Activated CD8-positive, alpha-beta T cell treated with anti-CD3 and anti-CD28 coated beads for 36 hours (primary cell): ENCODE measurements at regions not wholly inside any gene's neighbourhood (a gene's known extent, or its start where the extent isn't known, plus 50 kb on each side); places are given as distances from the start of the nearest gene placed in this dataset.

Source experiments
- ATAC-seq: fragments of 200-7000 bp; cut with Tn5 transposase; one replicate; pipeline ENCODE4 v1.10.0; 2021; ENCODE audit warnings: mild to moderate bottlenecking, moderate library complexity
- CTCF ChIA-PET: fragments of 350-600 bp; sonication (Branson Sonifier 250); formaldehyde crosslinking; loops from one replicate; lab custom pipeline; 2021; ENCODE audit warnings: antibody characterized with exemption; lab: Charles Lee
- POLR2A ChIA-PET: fragments of 350-600 bp; sonication (Branson Sonifier 250); formaldehyde crosslinking; loops from one replicate; lab custom pipeline; 2021; ENCODE audit warnings: antibody characterized with exemption; lab: Charles Lee
- DNase-seq: peaks from one replicate; pipeline ENCODE4 v3.0.0-alpha.2; 2020
- H3K27ac Mint-ChIP-seq: one replicate; pipeline ENCODE4 v1.8.0; 2021; ENCODE audit warnings: mild to moderate bottlenecking, mixed read lengths
- H3K27me3 Mint-ChIP-seq: one replicate; pipeline ENCODE4 v1.8.0; 2021; ENCODE audit warnings: mixed read lengths
- H3K36me3 Mint-ChIP-seq: one replicate; pipeline ENCODE4 v1.8.0; 2021; ENCODE audit warnings: low read depth, mixed read lengths
- H3K4me1 Mint-ChIP-seq: one replicate; pipeline ENCODE4 v1.8.0; 2021; ENCODE audit warnings: low read depth, mixed read lengths
- H3K4me3 Mint-ChIP-seq: one replicate; pipeline ENCODE4 v1.8.0; 2021; ENCODE audit warnings: mild to moderate bottlenecking, moderate library complexity, mixed read lengths
- H3K9me3 Mint-ChIP-seq: one replicate; pipeline ENCODE4 v1.8.0; 2021; ENCODE audit warnings: mixed read lengths
- intact Hi-C: fragments of 100-400 bp; cut with micrococcal nuclease; formaldehyde crosslinking; loops from one replicate; pipeline ENCODE4 v1.10.0; 2022
- TF ChIP-seq, protein P1 (sequence below): fragments of 200-600 bp; IDR thresholded peaks from one replicate; pipeline ENCODE4 v1.8.0; 2022; ENCODE audit warnings: antibody characterized with exemption, mild to moderate bottlenecking

DNA sequence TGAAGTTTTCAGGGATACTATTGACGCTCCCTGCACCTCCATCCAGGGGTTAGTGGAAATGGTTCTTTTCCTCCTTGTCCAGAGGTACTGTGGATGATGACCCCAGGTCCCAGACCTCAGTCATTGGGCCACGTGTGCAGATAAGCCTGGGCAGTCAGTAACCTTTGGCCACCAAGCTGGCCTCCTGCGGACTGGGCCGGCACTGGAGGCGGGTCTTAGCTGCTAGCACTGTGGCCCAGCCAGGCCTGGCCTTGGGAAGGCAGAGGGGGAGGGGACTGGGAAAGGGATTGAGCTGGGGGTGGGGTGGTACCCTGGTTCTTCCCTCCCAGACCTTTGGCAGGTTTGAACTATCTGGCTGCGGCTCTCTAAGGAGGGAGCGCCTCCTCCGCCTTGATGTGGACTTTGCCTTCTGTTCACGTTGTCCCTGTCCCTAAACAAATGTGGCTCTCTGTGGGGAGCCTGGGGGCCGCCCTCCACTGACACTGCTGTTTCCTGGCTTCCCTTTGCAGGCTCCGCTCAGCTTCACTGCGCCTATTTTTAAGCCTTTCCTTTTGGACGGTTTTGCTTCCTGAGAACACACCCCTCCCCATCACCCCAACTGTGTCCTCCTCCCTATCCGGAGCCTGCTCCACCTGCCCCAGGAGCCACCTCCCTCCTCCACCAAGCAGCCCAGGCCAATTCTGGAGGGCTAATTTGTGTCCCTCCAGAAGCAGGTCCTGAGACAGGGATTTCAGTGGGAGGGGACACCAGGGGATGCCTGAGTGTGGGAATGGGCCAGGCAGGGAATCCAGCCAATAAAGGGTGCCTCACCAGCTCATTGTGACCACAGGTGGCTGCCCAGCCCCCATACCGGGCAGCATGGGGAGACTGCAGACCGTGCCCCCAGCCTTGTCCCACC is 251.9 kb downstream of the SEC14L1 start:
- DNase-seq, result no peak
- CTCF ChIA-PET, result interaction anchor here (1.4 to 5.1 kb wide), 4 partner anchors 8 to 61 kb away, joined by 3 to 64 read pairs (median 4); no protein-coding TSS in a partner anchor
- Mint-ChIP-seq H3K27me3 (no peaks in the 10 kb centered on the region), H3K4me3 (peak overlapping the region; percentile 81), H3K36me3 (peaks cover 7% of the 10 kb centered on the region), H3K27ac (peak overlapping the region; percentile 85), H3K4me1 (peaks cover 64% of the 10 kb centered on the region), H3K9me3 (no peaks in the 10 kb centered on the region)
- TF ChIP-seq, protein P1, sequence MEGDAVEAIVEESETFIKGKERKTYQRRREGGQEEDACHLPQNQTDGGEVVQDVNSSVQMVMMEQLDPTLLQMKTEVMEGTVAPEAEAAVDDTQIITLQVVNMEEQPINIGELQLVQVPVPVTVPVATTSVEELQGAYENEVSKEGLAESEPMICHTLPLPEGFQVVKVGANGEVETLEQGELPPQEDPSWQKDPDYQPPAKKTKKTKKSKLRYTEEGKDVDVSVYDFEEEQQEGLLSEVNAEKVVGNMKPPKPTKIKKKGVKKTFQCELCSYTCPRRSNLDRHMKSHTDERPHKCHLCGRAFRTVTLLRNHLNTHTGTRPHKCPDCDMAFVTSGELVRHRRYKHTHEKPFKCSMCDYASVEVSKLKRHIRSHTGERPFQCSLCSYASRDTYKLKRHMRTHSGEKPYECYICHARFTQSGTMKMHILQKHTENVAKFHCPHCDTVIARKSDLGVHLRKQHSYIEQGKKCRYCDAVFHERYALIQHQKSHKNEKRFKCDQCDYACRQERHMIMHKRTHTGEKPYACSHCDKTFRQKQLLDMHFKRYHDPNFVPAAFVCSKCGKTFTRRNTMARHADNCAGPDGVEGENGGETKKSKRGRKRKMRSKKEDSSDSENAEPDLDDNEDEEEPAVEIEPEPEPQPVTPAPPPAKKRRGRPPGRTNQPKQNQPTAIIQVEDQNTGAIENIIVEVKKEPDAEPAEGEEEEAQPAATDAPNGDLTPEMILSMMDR, result no peak
- intact Hi-C loops, result no loop called here
- ATAC-seq, result no peak
- POLR2A ChIA-PET, result interaction anchor here (1.0 to 3.2 kb wide), 6 partner anchors 13 to 62 kb away, joined by 3 to 11 read pairs (median 4); no protein-coding TSS in a partner anchor

DNA sequence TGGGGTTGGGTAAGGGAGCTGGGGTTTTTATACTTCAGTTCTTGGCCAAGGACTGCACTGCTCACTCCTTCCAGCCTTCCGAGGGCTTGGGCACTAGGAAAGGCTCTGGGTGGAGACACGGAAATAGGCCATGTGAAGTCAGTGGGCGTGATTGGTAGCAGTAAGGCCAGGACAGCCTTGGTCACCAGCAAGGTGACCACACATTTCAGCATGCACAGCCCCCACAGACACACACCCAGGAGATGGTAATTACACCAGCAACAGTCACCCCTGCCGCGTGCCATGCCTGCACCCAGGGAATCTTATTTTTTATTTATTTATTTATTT is 252.5 kb downstream of the SEC14L1 start:
- POLR2A ChIA-PET, result interaction anchor here (0.6 to 3.2 kb wide), 6 partner anchors 12 to 99 kb away, joined by 3 to 11 read pairs (median 4); no protein-coding TSS in a partner anchor

DNA sequence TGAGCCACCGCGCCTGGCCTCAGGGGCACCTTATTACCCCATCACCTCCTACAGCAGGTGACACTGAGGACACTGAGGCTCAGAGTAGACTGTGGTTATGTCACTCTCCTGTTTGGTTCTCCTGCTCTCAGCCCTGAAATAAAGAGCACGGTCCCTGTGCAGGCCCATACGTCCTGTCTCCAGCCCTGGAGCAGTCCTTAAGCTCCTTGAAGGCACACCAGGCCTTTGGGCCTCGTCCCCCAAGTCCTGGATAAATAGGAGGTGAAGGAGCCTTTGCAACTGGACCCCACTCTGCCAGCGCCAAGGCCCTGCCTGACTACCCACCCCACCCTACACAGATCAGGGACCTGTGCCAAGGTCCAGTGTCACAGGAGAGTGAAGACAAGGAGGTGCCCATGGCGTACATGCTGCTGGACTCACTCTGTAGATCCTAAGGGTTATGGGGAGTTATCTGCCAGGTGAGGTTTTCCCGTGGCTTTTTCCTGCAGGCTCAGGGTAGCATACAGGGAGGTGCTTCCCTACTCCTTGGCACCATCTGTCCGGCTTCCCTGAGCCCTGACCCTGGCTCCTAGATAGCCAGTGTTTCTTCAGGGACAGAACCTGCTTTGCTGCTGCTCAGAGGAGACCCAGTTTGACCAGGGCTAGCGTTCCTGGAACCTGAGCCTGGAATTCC is 253.2 kb downstream of the SEC14L1 start:
- POLR2A ChIA-PET, result interaction anchor here (0.6 to 2.0 kb wide), 4 partner anchors 11 to 98 kb away, joined by 3 to 7 read pairs (median 4); no protein-coding TSS in a partner anchor
- ATAC-seq (no peak), DNase-seq (no peak)
- no peak overlapping the region for H3K4me3 Mint-ChIP-seq
- H3K9me3 Mint-ChIP-seq, result no peaks in the 10 kb centered on the region
- TF ChIP-seq, protein P1, result no peak
- intact Hi-C loops, result no loop called here
- H3K36me3 Mint-ChIP-seq, result peaks cover 7% of the 10 kb centered on the region
- H3K27ac Mint-ChIP-seq, result peak overlapping the region; percentile 38
- H3K4me1 Mint-ChIP-seq, result peaks cover 63% of the 10 kb centered on the region
- CTCF ChIA-PET, result interaction anchor here (1.4 kb wide), 1 partner anchor 50 kb away, joined by 3 read pairs; no protein-coding TSS in a partner anchor
- no peaks in the 10 kb centered on the region for H3K27me3 Mint-ChIP-seq

More for the DNA sequence above, 252.5 kb downstream of the SEC14L1 start:
- DNase-seq (no peak), ATAC-seq (no peak)
- intact Hi-C loops, result no loop called here
- Mint-ChIP-seq H3K27ac (peak overlapping the region; percentile 55), H3K4me3 (no peak overlapping the region), H3K27me3 (no peaks in the 10 kb centered on the region), H3K36me3 (peaks cover 7% of the 10 kb centered on the region), H3K4me1 (peaks cover 63% of the 10 kb centered on the region), H3K9me3 (no peaks in the 10 kb centered on the region)
- CTCF ChIA-PET, result interaction anchor here (1.5 to 1.6 kb wide), 2 partner anchors 13 to 17 kb away, joined by 3 to 5 read pairs; no protein-coding TSS in a partner anchor
- TF ChIP-seq, protein P1, result no peak

DNA sequence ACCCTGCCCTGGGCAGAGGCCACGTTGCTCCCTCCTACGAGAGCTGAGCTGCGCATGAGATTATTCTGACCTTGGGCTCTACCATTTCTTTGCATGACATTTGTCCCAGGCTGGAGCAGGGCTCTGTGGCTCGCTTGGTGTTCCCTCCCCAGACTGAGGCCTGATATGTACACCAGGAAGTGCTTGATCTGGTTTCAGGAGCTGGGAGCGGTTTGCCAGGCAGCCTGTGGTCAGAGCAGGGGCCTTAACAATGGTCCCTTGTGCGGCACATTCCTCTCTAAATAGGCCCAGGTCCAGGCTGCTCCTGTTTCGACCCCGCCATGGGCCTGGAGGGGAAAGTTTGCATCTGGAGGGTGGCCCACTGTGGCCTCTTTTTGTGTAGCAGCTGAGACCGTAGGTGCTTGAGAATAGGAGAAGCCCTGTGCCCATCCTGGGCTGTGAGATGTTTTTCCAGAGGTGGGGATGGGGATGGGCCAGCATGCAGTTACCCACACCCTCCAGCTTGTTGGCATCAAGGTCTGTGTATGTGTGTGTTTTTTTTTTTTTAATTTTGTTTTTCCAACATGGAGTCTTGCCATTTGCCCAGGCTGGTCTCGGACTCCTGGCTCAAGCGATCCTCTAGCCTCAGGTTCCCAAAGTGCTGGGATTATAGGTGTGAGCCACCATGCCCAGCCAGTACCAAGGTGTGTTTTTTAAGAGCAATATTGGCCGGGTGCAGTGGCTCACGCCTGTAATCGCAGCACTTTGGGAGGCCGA is 253.9 kb downstream of the SEC14L1 start:
- no peaks in the 10 kb centered on the region for H3K9me3 Mint-ChIP-seq
- no peak for ATAC-seq
- POLR2A ChIA-PET, result interaction anchor here (1.0 to 2.0 kb wide), 3 partner anchors 11 to 97 kb away, joined by 3 to 7 read pairs (median 4); no protein-coding TSS in a partner anchor
- no peak overlapping the region for H3K4me3 Mint-ChIP-seq
- H3K36me3 Mint-ChIP-seq, result peaks cover 7% of the 10 kb centered on the region
- intact Hi-C loops, result no loop called here
- DNase-seq, result no peak
- peaks cover 63% of the 10 kb centered on the region for H3K4me1 Mint-ChIP-seq
- TF ChIP-seq, protein P1, result no peak
- no peaks in the 10 kb centered on the region for H3K27me3 Mint-ChIP-seq
- no peak overlapping the region for H3K27ac Mint-ChIP-seq
- CTCF ChIA-PET, result interaction anchor here (1.4 kb wide), 1 partner anchor 50 kb away, joined by 3 read pairs; no protein-coding TSS in a partner anchor
